Ascending aorta (tissue), 2 donors: ENCODE measurements at regions not wholly inside any gene's neighbourhood (a gene's known extent, or its start where the extent isn't known, plus 50 kb on each side); places are given as distances from the start of the nearest gene placed in this dataset.
"Not testable (repeated sequence)": the region's sequence is repeated elsewhere in the genome, so short reads cannot be mapped to it uniquely, and the experiment has no call there.

Experiments used
- DNase-seq, 2 donors: peaks; one replicate each; pipeline ENCODE4 v3.0.0-alpha.2; 2019; ENCODE audit warnings: low spot score in 2 of 2
- H3K27ac ChIP-seq, 2 donors: fragments of 200-600 bp; sonication (generic); one replicate each; pipeline ENCODE4 v1.5.1; 2016 to 2017; ENCODE audit warnings: mild to moderate bottlenecking in 1 of 2
- H3K27me3 ChIP-seq: fragments of 200-600 bp; sonication (generic); one replicate; pipeline ENCODE4 v1.5.1; 2017
- H3K36me3 ChIP-seq, 2 donors: fragments of 200-600 bp; sonication (generic); one replicate each; pipeline ENCODE4 v1.5.1; 2016
- H3K4me1 ChIP-seq, 2 donors: fragments of 200-600 bp; sonication (generic); one replicate each; pipeline ENCODE4 v1.5.1; 2016 to 2017; ENCODE audit warnings: mild to moderate bottlenecking in 1 of 2
- H3K4me3 ChIP-seq, 2 donors: fragments of 200-600 bp; sonication (generic); one replicate each; pipeline ENCODE4 v1.5.1; 2016 to 2017; ENCODE audit warnings: mild to moderate bottlenecking in 1 of 2
- H3K9me3 ChIP-seq, 2 donors: fragments of 200-600 bp; sonication (generic); one replicate each; pipeline ENCODE4 v1.5.1; 2016
- intact Hi-C: fragments of 100-400 bp; cut with DNase I; formaldehyde crosslinking; loops from one replicate; pipeline ENCODE4 v1.15.1; 2023
- TF ChIP-seq, protein P1 (sequence below), 3 experiments: fragments of 200-600 bp in 2 of 3; fragments of 450-650 bp in 1 of 3; sonication (generic) in 2 of 3; IDR thresholded peaks; one replicate each; pipeline ENCODE4 v1.5.1; 2016 to 2019; ENCODE audit warnings: antibody characterized with exemption in 3 of 3, mild to moderate bottlenecking in 1 of 3, moderate library complexity in 1 of 3

DNA sequence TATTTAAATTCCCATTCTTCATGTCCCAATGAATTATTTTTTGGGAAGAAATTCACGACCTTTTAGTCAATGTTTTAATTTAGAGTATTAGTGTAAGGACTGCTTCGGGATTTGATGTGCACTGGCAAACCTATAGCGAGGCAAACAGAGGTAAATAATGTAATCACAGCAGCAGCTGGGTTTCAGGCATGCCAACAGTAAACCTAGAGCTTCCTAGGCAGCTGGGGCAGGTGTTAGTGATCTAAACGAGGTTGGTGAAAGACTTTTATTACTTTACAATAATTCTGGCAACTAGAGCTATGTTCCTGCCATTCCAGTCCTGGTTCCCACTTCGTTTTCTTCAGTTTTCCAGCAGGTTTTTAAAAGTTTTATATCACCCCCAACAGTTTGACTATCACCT lies 1036.4 kb upstream of the FOXG1 start:
- intact Hi-C loops = no loop called here
- TF ChIP-seq, protein P1, sequence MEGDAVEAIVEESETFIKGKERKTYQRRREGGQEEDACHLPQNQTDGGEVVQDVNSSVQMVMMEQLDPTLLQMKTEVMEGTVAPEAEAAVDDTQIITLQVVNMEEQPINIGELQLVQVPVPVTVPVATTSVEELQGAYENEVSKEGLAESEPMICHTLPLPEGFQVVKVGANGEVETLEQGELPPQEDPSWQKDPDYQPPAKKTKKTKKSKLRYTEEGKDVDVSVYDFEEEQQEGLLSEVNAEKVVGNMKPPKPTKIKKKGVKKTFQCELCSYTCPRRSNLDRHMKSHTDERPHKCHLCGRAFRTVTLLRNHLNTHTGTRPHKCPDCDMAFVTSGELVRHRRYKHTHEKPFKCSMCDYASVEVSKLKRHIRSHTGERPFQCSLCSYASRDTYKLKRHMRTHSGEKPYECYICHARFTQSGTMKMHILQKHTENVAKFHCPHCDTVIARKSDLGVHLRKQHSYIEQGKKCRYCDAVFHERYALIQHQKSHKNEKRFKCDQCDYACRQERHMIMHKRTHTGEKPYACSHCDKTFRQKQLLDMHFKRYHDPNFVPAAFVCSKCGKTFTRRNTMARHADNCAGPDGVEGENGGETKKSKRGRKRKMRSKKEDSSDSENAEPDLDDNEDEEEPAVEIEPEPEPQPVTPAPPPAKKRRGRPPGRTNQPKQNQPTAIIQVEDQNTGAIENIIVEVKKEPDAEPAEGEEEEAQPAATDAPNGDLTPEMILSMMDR (IDR thresholded peaks at IDR 0.05) = no peak
- no peaks in the 10 kb centered on the region for H3K36me3 ChIP-seq
- H3K4me3 ChIP-seq = no peak overlapping the region
- no peaks in the 10 kb centered on the region for H3K9me3 ChIP-seq
- no peak overlapping the region for H3K27ac ChIP-seq
- no peak for DNase-seq
- H3K4me1 ChIP-seq = no peaks in the 10 kb centered on the region
- no peaks in the 10 kb centered on the region for H3K27me3 ChIP-seq

DNA sequence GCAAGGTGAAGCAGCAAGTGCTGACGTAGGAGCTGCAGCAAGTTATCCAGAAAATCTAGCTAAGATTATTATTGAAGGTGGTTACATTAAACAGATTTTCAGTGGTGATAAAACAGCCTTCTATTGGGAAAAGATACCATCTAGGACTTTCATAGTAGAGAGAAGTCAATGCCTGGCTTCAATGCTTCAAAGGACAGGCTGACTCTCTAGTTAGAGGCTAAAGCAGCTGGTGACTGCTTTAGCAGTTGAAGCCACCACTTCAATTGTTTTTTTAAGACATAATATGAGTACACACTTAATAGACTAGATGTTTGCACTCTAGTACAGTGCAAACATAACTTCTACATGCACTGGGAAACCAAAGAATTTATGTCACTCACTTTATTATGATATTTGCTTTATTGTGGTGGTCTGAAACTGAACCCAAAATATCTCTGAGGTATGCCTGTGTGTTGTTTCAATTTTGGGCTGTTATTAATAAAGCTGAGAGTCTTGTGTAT lies 1026.9 kb upstream of the FOXG1 start:
- Histone ChIP-seq H3K4me1 (no peaks in the 10 kb centered on the region), H3K27ac (no peak overlapping the region), H3K36me3 (no peaks in the 10 kb centered on the region), H3K27me3 (no peaks in the 10 kb centered on the region), H3K9me3 (no peaks in the 10 kb centered on the region), H3K4me3 (no peak overlapping the region)
- intact Hi-C loops = no loop called here
- no peak for DNase-seq
- TF ChIP-seq, protein P1 (IDR thresholded peaks at IDR 0.05) = no peak

DNA sequence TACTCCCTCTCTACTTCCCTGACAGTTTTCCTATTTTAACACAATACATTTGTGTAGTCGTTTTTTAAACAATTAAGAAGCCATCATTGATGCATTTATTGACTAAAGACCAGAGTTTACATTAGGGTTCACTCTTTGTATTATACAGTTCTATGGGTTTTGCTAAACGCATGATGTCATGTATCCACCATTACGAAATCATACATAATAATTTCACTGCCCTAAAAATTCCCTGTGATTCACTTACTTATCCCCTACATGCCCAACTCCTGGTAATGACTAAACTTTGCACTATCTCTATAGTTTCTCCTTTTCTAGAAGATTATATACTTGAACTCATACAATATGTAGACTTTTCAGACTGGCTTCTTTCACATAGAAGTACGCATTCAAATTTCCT lies 1016.5 kb upstream of the FOXG1 start:
- Histone ChIP-seq H3K27ac (no peak overlapping the region), H3K4me1 (no peaks in the 10 kb centered on the region), H3K36me3 (no peaks in the 10 kb centered on the region), H3K4me3 (no peak overlapping the region), H3K9me3 (no peaks in the 10 kb centered on the region), H3K27me3 (no peaks in the 10 kb centered on the region)
- intact Hi-C loops = no loop called here
- TF ChIP-seq, protein P1 (IDR thresholded peaks at IDR 0.05) = no peak
- no peak for DNase-seq

DNA sequence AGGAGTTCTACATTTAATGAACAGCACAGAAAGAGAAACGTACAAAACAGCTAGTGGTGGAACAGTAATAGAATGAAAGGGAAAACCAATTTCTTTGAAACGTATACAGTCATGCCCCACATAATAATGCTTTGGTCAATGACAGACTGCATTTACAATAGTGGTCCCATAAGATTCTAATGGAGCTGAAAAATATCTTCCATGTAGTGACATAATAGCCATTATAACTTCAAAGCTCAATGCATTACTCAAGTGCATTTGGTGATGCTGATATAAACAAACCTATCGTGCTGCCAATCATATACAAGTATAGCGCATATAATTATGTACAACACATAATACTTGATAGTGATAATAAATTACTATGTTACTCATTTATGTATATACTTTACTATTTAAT lies 1008.9 kb upstream of the FOXG1 start:
- intact Hi-C loops, H3K9me3 ChIP-seq, H3K27ac ChIP-seq, H3K27me3 ChIP-seq, H3K36me3 ChIP-seq, DNase-seq, H3K4me1 ChIP-seq, H3K4me3 ChIP-seq: not testable (repeated sequence)

DNA sequence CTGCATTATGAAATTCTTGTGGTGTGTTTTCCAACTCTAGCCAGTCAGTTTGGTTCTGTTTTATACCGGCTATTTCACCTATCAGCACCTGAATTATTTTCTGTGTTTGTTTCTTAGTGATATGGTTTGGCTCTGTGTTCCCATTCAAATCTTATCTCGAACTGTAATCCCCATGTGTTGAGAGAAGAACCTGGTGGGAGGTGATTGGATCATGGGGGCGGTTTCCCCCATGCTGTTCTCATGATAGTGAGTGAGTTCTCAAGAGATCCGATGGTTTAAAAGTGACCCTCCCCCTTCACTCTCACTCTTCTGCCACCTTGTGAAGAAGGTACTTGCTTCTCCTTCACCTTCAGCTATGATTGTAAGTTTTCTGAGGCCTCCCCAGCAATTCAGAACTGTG lies 1006.2 kb upstream of the FOXG1 start:
- intact Hi-C loops, DNase-seq: not testable (repeated sequence)

DNA sequence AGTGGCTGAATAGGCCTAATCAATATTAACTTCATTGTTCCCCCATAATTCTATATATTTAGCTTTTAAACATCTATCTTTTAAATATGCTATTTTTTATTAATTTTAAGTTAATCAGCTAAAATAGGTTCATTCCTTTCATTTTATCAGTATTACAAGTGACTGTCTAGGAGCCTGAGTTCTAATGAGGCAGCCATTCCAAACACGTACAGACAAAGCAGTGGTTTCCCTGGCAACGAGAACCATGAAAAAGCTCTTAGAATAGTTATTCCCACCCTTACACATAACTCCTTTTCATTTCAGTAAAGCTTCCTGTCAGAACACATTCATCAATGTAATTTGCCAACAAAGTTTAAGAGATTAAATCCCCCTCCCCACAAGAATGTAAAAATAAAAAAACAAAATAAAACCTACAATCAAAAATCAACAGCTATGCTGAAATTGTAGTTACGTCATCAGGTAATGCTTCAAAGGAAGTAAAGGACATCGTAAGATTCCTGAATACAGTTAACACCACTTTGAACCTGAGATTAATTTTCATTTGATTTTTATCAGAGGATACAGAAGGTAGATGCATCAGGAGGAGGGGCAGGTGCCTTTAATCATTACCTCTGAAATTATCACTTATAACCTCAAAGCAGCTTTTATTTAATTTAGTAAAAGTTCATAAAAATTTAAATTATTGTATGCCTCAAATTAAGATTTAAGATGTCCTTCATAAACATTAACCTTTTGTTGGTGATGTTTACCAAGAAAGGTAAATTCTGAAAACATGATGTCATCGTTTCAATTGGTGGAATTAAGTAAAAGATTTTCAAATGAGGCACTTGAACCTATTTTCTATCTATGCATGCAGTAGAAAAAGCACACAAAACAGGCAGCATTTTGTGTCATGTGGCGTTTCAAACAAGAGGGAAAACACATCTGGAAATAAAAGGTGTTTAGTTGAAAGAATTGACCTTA lies 967.2 kb upstream of the FOXG1 start:
- intact Hi-C loops = not testable (repeated sequence)

More for the DNA sequence above, 1006.2 kb upstream of the FOXG1 start:
- H3K4me1 ChIP-seq, H3K36me3 ChIP-seq, H3K27me3 ChIP-seq, H3K4me3 ChIP-seq, H3K9me3 ChIP-seq, H3K27ac ChIP-seq: not testable (repeated sequence)

DNA sequence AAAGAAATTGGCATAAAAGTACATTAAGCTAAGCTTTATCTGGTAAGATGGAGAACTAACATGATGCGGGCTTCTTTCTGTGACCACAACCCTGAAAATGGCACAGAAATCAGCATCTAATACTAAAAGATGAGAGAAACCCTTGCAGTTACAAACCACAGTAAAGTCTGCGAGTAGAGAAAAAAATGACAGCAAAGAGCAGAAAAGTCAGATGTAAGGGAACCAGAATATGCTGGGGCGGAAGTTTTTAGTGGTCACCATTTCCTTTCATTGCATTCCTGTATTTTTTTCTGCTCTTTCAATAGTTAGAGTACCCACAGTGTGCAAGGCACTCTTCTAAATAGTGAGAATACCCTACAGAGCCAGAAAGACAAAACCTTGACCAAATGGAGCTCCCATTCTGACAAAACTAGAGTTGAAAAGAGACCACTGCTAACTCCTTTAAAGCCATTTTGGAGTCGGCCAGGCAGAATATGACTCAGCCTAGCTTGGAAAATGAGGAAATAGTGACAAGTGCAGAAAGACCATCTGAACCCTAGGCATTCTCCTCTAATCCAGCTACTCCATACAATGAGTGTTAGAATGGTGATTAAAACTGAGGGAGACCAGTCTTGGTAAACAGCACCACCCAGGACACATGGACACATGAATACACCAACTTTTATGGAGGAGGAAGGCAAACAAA lies 948.7 kb upstream of the FOXG1 start:
- H3K36me3 ChIP-seq, intact Hi-C loops, H3K9me3 ChIP-seq, H3K27ac ChIP-seq, H3K4me3 ChIP-seq, H3K27me3 ChIP-seq, DNase-seq, H3K4me1 ChIP-seq: not testable (repeated sequence)

More for the DNA sequence above, 967.2 kb upstream of the FOXG1 start:
- not testable (repeated sequence) for H3K27me3 ChIP-seq, H3K9me3 ChIP-seq, H3K27ac ChIP-seq, H3K4me1 ChIP-seq, H3K4me3 ChIP-seq, DNase-seq, H3K36me3 ChIP-seq

DNA sequence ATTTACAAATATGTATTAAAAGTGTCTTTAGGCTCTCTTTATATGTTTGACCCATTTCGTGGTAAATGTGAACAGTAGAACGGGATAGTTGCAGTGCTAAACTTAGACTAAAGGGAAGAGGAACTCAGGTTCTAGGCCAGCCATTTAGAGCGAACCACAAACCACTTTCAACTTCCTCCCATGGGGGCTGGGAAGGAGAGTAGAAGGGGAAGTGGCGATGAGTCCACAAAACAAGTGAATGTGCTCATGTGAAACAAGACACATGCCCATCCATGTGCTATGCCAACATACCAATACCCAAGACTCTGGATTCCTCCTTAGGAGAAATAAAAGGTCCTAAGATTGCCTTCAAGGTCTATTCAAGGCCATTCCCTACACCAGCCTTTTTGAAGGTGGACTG lies 940.4 kb upstream of the FOXG1 start:
- DNase-seq, H3K27ac ChIP-seq, H3K36me3 ChIP-seq, intact Hi-C loops, H3K4me1 ChIP-seq, H3K9me3 ChIP-seq, H3K4me3 ChIP-seq, H3K27me3 ChIP-seq: not testable (repeated sequence)

DNA sequence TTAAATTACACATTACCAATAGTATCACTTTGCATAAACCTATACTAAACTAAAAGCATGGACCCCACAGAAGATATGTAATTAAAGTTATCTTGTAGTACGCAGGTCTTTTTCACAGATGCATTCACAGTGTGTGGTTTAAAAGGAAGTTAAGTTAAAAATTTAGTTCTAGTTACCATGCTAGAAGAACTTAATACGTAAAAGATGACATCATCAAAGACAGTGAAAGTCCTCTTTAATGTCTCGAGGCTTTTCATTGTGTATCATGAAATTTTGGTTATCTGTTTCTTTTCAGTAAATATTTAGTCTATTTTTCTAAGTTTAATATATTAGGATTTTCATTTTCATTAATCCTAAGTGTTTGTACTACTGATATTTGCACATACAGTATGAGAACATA lies 934.6 kb upstream of the FOXG1 start:
- H3K27ac ChIP-seq, H3K36me3 ChIP-seq, H3K4me1 ChIP-seq, H3K9me3 ChIP-seq, DNase-seq, H3K27me3 ChIP-seq, H3K4me3 ChIP-seq, intact Hi-C loops: not testable (repeated sequence)

DNA sequence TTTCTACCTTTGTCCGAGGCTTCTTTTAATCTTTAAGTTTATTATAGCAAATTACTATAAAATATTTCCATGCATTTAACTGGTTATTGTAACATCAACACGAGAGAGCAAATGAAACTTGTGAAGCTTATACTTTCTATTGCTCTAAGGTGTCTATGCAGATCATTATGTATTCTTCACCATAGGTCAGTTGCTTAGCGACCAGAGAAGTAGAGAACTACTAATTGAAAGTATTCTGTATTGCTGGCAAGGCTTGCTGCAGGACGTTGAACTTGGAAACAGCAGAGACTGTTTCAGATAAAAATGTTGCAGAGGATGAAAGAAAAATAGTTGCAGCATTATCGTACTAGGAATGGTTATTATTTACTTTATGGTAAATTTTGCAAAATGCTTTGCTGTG lies 933.6 kb upstream of the FOXG1 start:
- H3K9me3 ChIP-seq, H3K27me3 ChIP-seq, H3K27ac ChIP-seq, H3K4me1 ChIP-seq, DNase-seq, H3K36me3 ChIP-seq, H3K4me3 ChIP-seq, intact Hi-C loops: not testable (repeated sequence)
